Kidney (tissue), 13 donors: ENCODE measurements at regions not wholly inside any gene's neighbourhood (a gene's known extent, or its start where the extent isn't known, plus 50 kb on each side); places are given as distances from the start of the nearest gene placed in this dataset.

Experiments used
- DNase-seq, 5 donors: peaks; one replicate each; pipeline ENCODE4 v3.0.0-alpha.2; 2013 to 2020
- FAIRE-seq: peaks from 2 replicates; lab custom pipeline; 2012; peaks lifted over from hg19 to GRCh38; lab: Jason Lieb, UNC
- H3K27ac ChIP-seq, 2 donors: one replicate each; pipeline ENCODE4 v1.7.0; 2013; ENCODE audit warnings: low read depth in 2 of 2, low read length in 2 of 2, inconsistent platforms in 1 of 2
- H3K27me3 ChIP-seq: one replicate; pipeline ENCODE4 v1.7.1; 2013; ENCODE audit warnings: low read length, inconsistent platforms; ENCODE audit not compliant: control insufficient read depth, insufficient read depth
- H3K36me3 ChIP-seq, 3 donors: one replicate each; pipeline versions ENCODE4 v1.7.0 to v1.7.1; 2013; ENCODE audit warnings: low read length in 3 of 3, control low read depth in 1 of 3, inconsistent platforms in 1 of 3; ENCODE audit not compliant: insufficient read depth in 3 of 3, control insufficient read depth in 2 of 3
- H3K4me1 ChIP-seq, 3 donors: one replicate each; pipeline versions ENCODE4 v1.7.0 to v1.7.1; 2013; ENCODE audit warnings: low read length in 3 of 3, inconsistent platforms in 1 of 3, low read depth in 1 of 3; ENCODE audit not compliant: control insufficient read depth in 2 of 3, insufficient read depth in 2 of 3
- H3K4me3 ChIP-seq, 3 donors: one replicate each; pipeline versions ENCODE4 v1.7.0 to v1.8.1; 2013; ENCODE audit warnings: low read length in 3 of 3, control low read depth in 1 of 3, inconsistent platforms in 1 of 3
- H3K9ac ChIP-seq, 3 donors: one replicate each; pipeline versions ENCODE4 v1.7.0 to v1.7.1; 2013; ENCODE audit warnings: low read length in 3 of 3, control low read depth in 1 of 3, inconsistent platforms in 1 of 3
- H3K9me3 ChIP-seq, 3 donors: one replicate each; pipeline versions ENCODE4 v1.7.0 to v1.7.1; 2013; ENCODE audit warnings: low read length in 3 of 3, control low read depth in 1 of 3, inconsistent platforms in 1 of 3; ENCODE audit not compliant: control insufficient read depth in 2 of 3, insufficient read depth in 1 of 3
- CTCF ChIP-seq: IDR thresholded peaks from 3 replicates; pipeline ENCODE4 v1.5.1; 2012; ENCODE audit warnings: mild to moderate bottlenecking, moderate library complexity, borderline replicate concordance; ENCODE audit not compliant: insufficient read depth; ENCODE audit errors: extremely low read depth
- intact Hi-C: fragments of 100-400 bp; cut with DNase I; formaldehyde crosslinking; loops from one replicate; pipeline ENCODE4 v1.11.1; 2022
- donor health status: control.
- donor health status: control.
- donor health status: control.
- donor health status: control.
- donor health status: control.
- donor health status: DM: yes; HTN: yes; CAD: no.
- donor health status: Normal renal cell carcinoma (clear cell type).

GRCh38 chr15:62968699-62969098 lies 73.8 kb upstream of the TPM1 start:
- Histone ChIP-seq H3K9me3 (no peaks in the 10 kb centered on the region), H3K27ac (no peak overlapping the region), H3K27me3 (no peaks in the 10 kb centered on the region), H3K9ac (no peak overlapping the region), H3K36me3 (no peaks in the 10 kb centered on the region), H3K4me1 (no peaks in the 10 kb centered on the region), H3K4me3 (no peak overlapping the region)
- no peak for TF ChIP-seq CTCF
- no peak for FAIRE-seq
- intact Hi-C loops, result no loop called here
- DNase-seq, result no peak

GRCh38 chr15:62969442-62970089 lies 73.0 kb upstream of the TPM1 start:
- intact Hi-C loops, result no loop called here
- H3K27ac ChIP-seq, result no peak overlapping the region
- FAIRE-seq, result no peak

GRCh38 chr15:62972814-62973213 lies 69.7 kb upstream of the TPM1 start:
- intact Hi-C loops, result no loop called here
- Histone ChIP-seq H3K4me1 (no peaks in the 10 kb centered on the region), H3K27me3 (no peaks in the 10 kb centered on the region), H3K4me3 (no peak overlapping the region), H3K36me3 (no peaks in the 10 kb centered on the region), H3K9ac (no peak overlapping the region), H3K27ac (no peak overlapping the region), H3K9me3 (no peaks in the 10 kb centered on the region)
- TF ChIP-seq CTCF, result no peak
- no peak for FAIRE-seq
- DNase-seq, result no peak

More at GRCh38 chr15:62969442-62970089, 73.0 kb upstream of the TPM1 start:
- Histone ChIP-seq H3K4me1 (no peaks in the 10 kb centered on the region), H3K27me3 (no peaks in the 10 kb centered on the region), H3K4me3 (no peak overlapping the region), H3K9ac (no peak overlapping the region), H3K36me3 (no peaks in the 10 kb centered on the region), H3K9me3 (no peaks in the 10 kb centered on the region)
- DNase-seq, result no peak
- TF ChIP-seq CTCF, result no peak

- TF ChIP-seq CTCF, result no peak
- no peak for DNase-seq
- FAIRE-seq, result no peak
- Histone ChIP-seq H3K36me3 (no peaks in the 10 kb centered on the region), H3K4me1 (no peaks in the 10 kb centered on the region), H3K4me3 (no peak overlapping the region), H3K9ac (no peak overlapping the region), H3K27ac (no peak overlapping the region), H3K27me3 (no peaks in the 10 kb centered on the region), H3K9me3 (no peaks in the 10 kb centered on the region)
- intact Hi-C loops, result no loop called here
Observed at GRCh38 chr15:62975515-62975914, 67.0 kb upstream of the TPM1 start.
